H9 (cell line): ENCODE measurements at regions not wholly inside any gene's neighbourhood (a gene's known extent, or its start where the extent isn't known, plus 50 kb on each side); places are given as distances from the start of the nearest gene placed in this dataset.
A peak's percentile ranks its signal among the peaks of the same experiment; 100 is the strongest.

Experiments used
- DNase-seq: peaks from one replicate; pipeline ENCODE4 v3.0.0-alpha.2; 2017
- H2AFZ ChIP-seq: one replicate; pipeline ENCODE4 v1.6.1; 2013; ENCODE audit warnings: mild to moderate bottlenecking, low read length, control low read depth, moderate library complexity
- H2AK5ac ChIP-seq: 2 replicates; pipeline ENCODE4 v1.6.1; 2013; ENCODE audit warnings: low read length, control low read depth, mixed read lengths; ENCODE audit not compliant: insufficient read length
- H2BK120ac ChIP-seq: one replicate; pipeline ENCODE4 v1.6.1; 2013; ENCODE audit warnings: low read depth, mild to moderate bottlenecking, low read length, control low read depth, inconsistent platforms; ENCODE audit not compliant: poor library complexity, severe bottlenecking
- H2BK12ac ChIP-seq: 2 replicates; pipeline ENCODE4 v1.6.1; 2013; ENCODE audit warnings: low read length, control low read depth, mixed read lengths, low read depth; ENCODE audit not compliant: insufficient read length
- H2BK15ac ChIP-seq: 2 replicates; pipeline ENCODE4 v1.6.1; 2013; ENCODE audit warnings: low read depth, low read length, control low read depth
- H2BK20ac ChIP-seq: one replicate; pipeline ENCODE4 v1.6.1; 2013; ENCODE audit warnings: low read depth, mild to moderate bottlenecking, low read length, control low read depth, inconsistent platforms; ENCODE audit not compliant: poor library complexity, severe bottlenecking
- H2BK5ac ChIP-seq: 2 replicates; pipeline ENCODE4 v1.6.1; 2013; ENCODE audit warnings: low read length, control low read depth, mixed read lengths; ENCODE audit not compliant: insufficient read length
- H3K14ac ChIP-seq: 2 replicates; pipeline ENCODE4 v1.6.1; 2013; ENCODE audit warnings: low read length, control low read depth; ENCODE audit not compliant: insufficient read depth
- H3K18ac ChIP-seq: 2 replicates; pipeline ENCODE4 v1.6.1; 2013; ENCODE audit warnings: low read depth, mild to moderate bottlenecking, mixed read lengths, low read length, control low read depth; ENCODE audit not compliant: insufficient read length
- H3K23ac ChIP-seq: 2 replicates; pipeline ENCODE4 v1.6.1; 2013; ENCODE audit warnings: low read length, control low read depth, mixed read lengths, low read depth; ENCODE audit not compliant: insufficient read length
- H3K23me2 ChIP-seq: 2 replicates; pipeline ENCODE4 v1.6.1; 2013; ENCODE audit warnings: low read depth, mild to moderate bottlenecking, mixed read lengths, low read length, control low read depth; ENCODE audit not compliant: insufficient read length, poor library complexity, severe bottlenecking
- H3K27ac ChIP-seq: 2 replicates; pipeline ENCODE4 v1.5.1; 2013; ENCODE audit warnings: low read length, control low read depth, mixed read lengths, low read depth; ENCODE audit not compliant: insufficient read length
- H3K27me3 ChIP-seq: 2 replicates; pipeline ENCODE4 v1.6.1; 2013; ENCODE audit warnings: low read length, control low read depth, inconsistent platforms; ENCODE audit not compliant: insufficient read depth
- H3K4ac ChIP-seq: 2 replicates; pipeline ENCODE4 v1.6.1; 2013; ENCODE audit warnings: low read depth, mild to moderate bottlenecking, control low read depth, inconsistent platforms, low read length, moderate library complexity
- H3K4me1 ChIP-seq: 2 replicates; pipeline ENCODE4 v1.6.1; 2013; ENCODE audit warnings: low read length, control low read depth, inconsistent platforms; ENCODE audit not compliant: insufficient read depth
- H3K4me2 ChIP-seq: 2 replicates; pipeline ENCODE4 v1.6.1; 2013; ENCODE audit warnings: low read length, control low read depth, mixed read lengths; ENCODE audit not compliant: insufficient read length, insufficient read depth
- H3K56ac ChIP-seq: 2 replicates; pipeline ENCODE4 v1.6.1; 2013; ENCODE audit warnings: low read depth, mild to moderate bottlenecking, mixed read lengths, low read length, control low read depth; ENCODE audit not compliant: insufficient read length
- H3K79me1 ChIP-seq: 2 replicates; pipeline ENCODE4 v1.6.1; 2013; ENCODE audit warnings: low read depth, mild to moderate bottlenecking, moderate library complexity, low read length, control low read depth, inconsistent platforms; ENCODE audit not compliant: insufficient read depth, poor library complexity, severe bottlenecking
- H3K79me2 ChIP-seq: 2 replicates; pipeline ENCODE4 v1.6.1; 2013; ENCODE audit warnings: low read length, control low read depth, inconsistent platforms; ENCODE audit not compliant: insufficient read depth
- H3K9ac ChIP-seq: 2 replicates; pipeline ENCODE4 v1.6.1; 2013; ENCODE audit warnings: low read length, control low read depth, mixed read lengths; ENCODE audit not compliant: insufficient read length; ENCODE audit errors: extremely low read depth
- H3K9me3 ChIP-seq: one replicate; pipeline ENCODE4 v1.6.1; 2013; ENCODE audit warnings: low read depth, low read length, inconsistent platforms; ENCODE audit not compliant: control insufficient read depth
- H3T11ph ChIP-seq: one replicate; pipeline ENCODE4 v1.6.1; 2013; ENCODE audit warnings: mild to moderate bottlenecking, low read length, control low read depth, inconsistent platforms
- H4K20me1 ChIP-seq: one replicate; pipeline ENCODE4 v1.6.1; 2013; ENCODE audit not compliant: control insufficient read depth, insufficient read length, insufficient read depth
- H4K5ac ChIP-seq: 2 replicates; pipeline ENCODE4 v1.6.1; 2013; ENCODE audit warnings: low read depth, mild to moderate bottlenecking, mixed read lengths, low read length, control low read depth; ENCODE audit not compliant: insufficient read length
- H4K8ac ChIP-seq: replicated peaks from 2 replicates; pipeline ENCODE4 v1.6.1; 2013; ENCODE audit warnings: low read length, control low read depth, mixed read lengths, low read depth; ENCODE audit not compliant: insufficient read length
- H4K91ac ChIP-seq: 2 replicates; pipeline ENCODE4 v1.6.1; 2013; ENCODE audit warnings: low read depth, mild to moderate bottlenecking, moderate library complexity, mixed read lengths, low read length, control low read depth; ENCODE audit not compliant: insufficient read length
- H3K27ac Mint-ChIP-seq, 3 experiments: 2 replicates in 2 of 3; 3 replicates in 1 of 3; pipeline ENCODE4 v1.8.0; 2020 to 2021; ENCODE audit warnings: mixed read lengths in 3 of 3, mild to moderate bottlenecking in 1 of 3, moderate library complexity in 1 of 3
- H3K27me3 Mint-ChIP-seq: 2 replicates; pipeline ENCODE4 v1.8.0; 2021; ENCODE audit warnings: low read depth, mild to moderate bottlenecking, moderate library complexity, mixed read lengths
- H3K36me3 Mint-ChIP-seq, 3 experiments: 2 replicates in 2 of 3; 3 replicates in 1 of 3; pipeline ENCODE4 v1.8.0; 2020 to 2021; ENCODE audit warnings: low read depth in 3 of 3, mixed read lengths in 3 of 3; ENCODE audit not compliant: insufficient read depth in 1 of 3
- H3K4me1 Mint-ChIP-seq, 2 experiments: 2 replicates each; pipeline ENCODE4 v1.8.0; 2020; ENCODE audit warnings: mixed read lengths in 2 of 2
- H3K4me3 Mint-ChIP-seq, 2 experiments: 2 replicates in 1 of 2; 3 replicates in 1 of 2; pipeline ENCODE4 v1.8.0; 2020 to 2021; ENCODE audit warnings: mild to moderate bottlenecking in 2 of 2, mixed read lengths in 2 of 2, moderate library complexity in 1 of 2
- H3K9me3 Mint-ChIP-seq, 2 experiments: 2 replicates in 1 of 2; 3 replicates in 1 of 2; pipeline ENCODE4 v1.8.0; 2020; ENCODE audit warnings: mild to moderate bottlenecking in 2 of 2, mixed read lengths in 2 of 2, moderate library complexity in 1 of 2
- WGBS: extraction: QIAGEN DNeasy Blood & Tissue Kit; methylation state at CpG from one replicate; pipeline ENCODE4 v1.1.7; 2013; ENCODE audit warnings: missing lambda C conversion rate, low lambda C conversion rate, mixed read lengths; ENCODE audit not compliant: insufficient read length; ENCODE audit errors: extremely low coverage; 5-methylcytosine and 5-hydroxymethylcytosine counted together
- TF ChIP-seq, protein P1 (sequence below): fragments of 200-600 bp; sonication (generic); conservative IDR thresholded peaks from 3 replicates; pipeline ENCODE4 v1.8.0; 2021; ENCODE audit warnings: antibody characterized with exemption, mild to moderate bottlenecking

DNA sequence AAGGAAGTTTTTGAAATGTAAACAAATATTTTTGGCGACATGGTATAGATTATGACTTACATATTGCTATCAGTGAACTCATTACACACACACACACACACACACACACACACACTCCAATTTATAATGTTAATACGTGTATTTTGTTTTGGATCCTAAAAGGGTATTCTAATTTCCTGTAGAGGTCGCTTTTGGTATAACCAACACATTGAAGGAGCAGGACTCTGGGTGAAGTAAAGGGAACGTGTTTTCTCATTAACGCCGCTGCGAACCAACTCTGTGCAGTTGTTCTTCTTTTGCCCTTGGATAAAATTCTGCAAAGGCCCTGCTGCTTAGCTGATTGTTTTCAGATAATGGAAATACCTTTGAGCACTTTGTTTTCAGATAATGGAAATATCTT lies 190.4 kb downstream of the PMAIP1 start:
- Histone ChIP-seq H3K4me2 (no peak overlapping the region), H3K23ac (no peak overlapping the region), H4K5ac (no peak overlapping the region), H3K79me1 (no peaks in the 10 kb centered on the region), H3K14ac (no peak overlapping the region), H2BK15ac (no peak overlapping the region), H3K23me2 (no peaks in the 10 kb centered on the region), H3K56ac (no peak overlapping the region), H3K9ac (no peak overlapping the region), H3K27me3 (no peaks in the 10 kb centered on the region), H3K18ac (no peak overlapping the region), H2AFZ (no peak overlapping the region), H3K27ac (no peak overlapping the region), H2BK120ac (no peak overlapping the region), H2BK12ac (no peak overlapping the region), H4K91ac (no peak overlapping the region), H3K79me2 (no peaks in the 10 kb centered on the region), H3K4me1 (no peaks in the 10 kb centered on the region), H4K8ac (no peak overlapping the region), H2AK5ac (no peak overlapping the region), H4K20me1 (no peaks in the 10 kb centered on the region), H2BK5ac (no peak overlapping the region), H3K4ac (no peak overlapping the region), H2BK20ac (no peak overlapping the region), H3K9me3 (no peaks in the 10 kb centered on the region), H3T11ph (no peak overlapping the region)
- no peaks in the 10 kb centered on the region for H3K4me1 Mint-ChIP-seq
- no peaks in the 10 kb centered on the region for H3K27me3 Mint-ChIP-seq
- H3K27ac Mint-ChIP-seq = no peak overlapping the region
- H3K9me3 Mint-ChIP-seq = peaks cover 5 to 7% of the 10 kb centered on the region in 2 experiments
- no CpG with 5 or more reads among the region's 7 CpGs for WGBS
- H3K36me3 Mint-ChIP-seq = peaks cover 0 to 6% (median 2%) of the 10 kb centered on the region in 3 experiments; a peak in 4 of 7 replicates
- no peak overlapping the region for H3K4me3 Mint-ChIP-seq
- no peak for DNase-seq
- TF ChIP-seq, protein P1, sequence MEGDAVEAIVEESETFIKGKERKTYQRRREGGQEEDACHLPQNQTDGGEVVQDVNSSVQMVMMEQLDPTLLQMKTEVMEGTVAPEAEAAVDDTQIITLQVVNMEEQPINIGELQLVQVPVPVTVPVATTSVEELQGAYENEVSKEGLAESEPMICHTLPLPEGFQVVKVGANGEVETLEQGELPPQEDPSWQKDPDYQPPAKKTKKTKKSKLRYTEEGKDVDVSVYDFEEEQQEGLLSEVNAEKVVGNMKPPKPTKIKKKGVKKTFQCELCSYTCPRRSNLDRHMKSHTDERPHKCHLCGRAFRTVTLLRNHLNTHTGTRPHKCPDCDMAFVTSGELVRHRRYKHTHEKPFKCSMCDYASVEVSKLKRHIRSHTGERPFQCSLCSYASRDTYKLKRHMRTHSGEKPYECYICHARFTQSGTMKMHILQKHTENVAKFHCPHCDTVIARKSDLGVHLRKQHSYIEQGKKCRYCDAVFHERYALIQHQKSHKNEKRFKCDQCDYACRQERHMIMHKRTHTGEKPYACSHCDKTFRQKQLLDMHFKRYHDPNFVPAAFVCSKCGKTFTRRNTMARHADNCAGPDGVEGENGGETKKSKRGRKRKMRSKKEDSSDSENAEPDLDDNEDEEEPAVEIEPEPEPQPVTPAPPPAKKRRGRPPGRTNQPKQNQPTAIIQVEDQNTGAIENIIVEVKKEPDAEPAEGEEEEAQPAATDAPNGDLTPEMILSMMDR = peak; percentile 58
